H9 (cell line): ENCODE measurements at regions not wholly inside any gene's neighbourhood (a gene's known extent, or its start where the extent isn't known, plus 50 kb on each side); places are given as distances from the start of the nearest gene placed in this dataset.
A peak's percentile ranks its signal among the peaks of the same experiment; 100 is the strongest.

ENCODE experiments used
- DNase-seq: peaks from one replicate; pipeline ENCODE4 v3.0.0-alpha.2; 2017
- H2AFZ ChIP-seq: one replicate; pipeline ENCODE4 v1.6.1; 2013; ENCODE audit warnings: mild to moderate bottlenecking, low read length, control low read depth, moderate library complexity
- H2AK5ac ChIP-seq: 2 replicates; pipeline ENCODE4 v1.6.1; 2013; ENCODE audit warnings: low read length, control low read depth, mixed read lengths; ENCODE audit not compliant: insufficient read length
- H2BK120ac ChIP-seq: one replicate; pipeline ENCODE4 v1.6.1; 2013; ENCODE audit warnings: low read depth, mild to moderate bottlenecking, low read length, control low read depth, inconsistent platforms; ENCODE audit not compliant: poor library complexity, severe bottlenecking
- H2BK12ac ChIP-seq: 2 replicates; pipeline ENCODE4 v1.6.1; 2013; ENCODE audit warnings: low read length, control low read depth, mixed read lengths, low read depth; ENCODE audit not compliant: insufficient read length
- H2BK15ac ChIP-seq: 2 replicates; pipeline ENCODE4 v1.6.1; 2013; ENCODE audit warnings: low read depth, low read length, control low read depth
- H2BK20ac ChIP-seq: one replicate; pipeline ENCODE4 v1.6.1; 2013; ENCODE audit warnings: low read depth, mild to moderate bottlenecking, low read length, control low read depth, inconsistent platforms; ENCODE audit not compliant: poor library complexity, severe bottlenecking
- H2BK5ac ChIP-seq: 2 replicates; pipeline ENCODE4 v1.6.1; 2013; ENCODE audit warnings: low read length, control low read depth, mixed read lengths; ENCODE audit not compliant: insufficient read length
- H3K14ac ChIP-seq: 2 replicates; pipeline ENCODE4 v1.6.1; 2013; ENCODE audit warnings: low read length, control low read depth; ENCODE audit not compliant: insufficient read depth
- H3K18ac ChIP-seq: 2 replicates; pipeline ENCODE4 v1.6.1; 2013; ENCODE audit warnings: low read depth, mild to moderate bottlenecking, mixed read lengths, low read length, control low read depth; ENCODE audit not compliant: insufficient read length
- H3K23ac ChIP-seq: 2 replicates; pipeline ENCODE4 v1.6.1; 2013; ENCODE audit warnings: low read length, control low read depth, mixed read lengths, low read depth; ENCODE audit not compliant: insufficient read length
- H3K23me2 ChIP-seq: 2 replicates; pipeline ENCODE4 v1.6.1; 2013; ENCODE audit warnings: low read depth, mild to moderate bottlenecking, mixed read lengths, low read length, control low read depth; ENCODE audit not compliant: insufficient read length, poor library complexity, severe bottlenecking
- H3K27ac ChIP-seq: 2 replicates; pipeline ENCODE4 v1.5.1; 2013; ENCODE audit warnings: low read length, control low read depth, mixed read lengths, low read depth; ENCODE audit not compliant: insufficient read length
- H3K27me3 ChIP-seq: 2 replicates; pipeline ENCODE4 v1.6.1; 2013; ENCODE audit warnings: low read length, control low read depth, inconsistent platforms; ENCODE audit not compliant: insufficient read depth
- H3K4ac ChIP-seq: 2 replicates; pipeline ENCODE4 v1.6.1; 2013; ENCODE audit warnings: low read depth, mild to moderate bottlenecking, control low read depth, inconsistent platforms, low read length, moderate library complexity
- H3K4me1 ChIP-seq: 2 replicates; pipeline ENCODE4 v1.6.1; 2013; ENCODE audit warnings: low read length, control low read depth, inconsistent platforms; ENCODE audit not compliant: insufficient read depth
- H3K4me2 ChIP-seq: 2 replicates; pipeline ENCODE4 v1.6.1; 2013; ENCODE audit warnings: low read length, control low read depth, mixed read lengths; ENCODE audit not compliant: insufficient read length, insufficient read depth
- H3K56ac ChIP-seq: 2 replicates; pipeline ENCODE4 v1.6.1; 2013; ENCODE audit warnings: low read depth, mild to moderate bottlenecking, mixed read lengths, low read length, control low read depth; ENCODE audit not compliant: insufficient read length
- H3K79me1 ChIP-seq: 2 replicates; pipeline ENCODE4 v1.6.1; 2013; ENCODE audit warnings: low read depth, mild to moderate bottlenecking, moderate library complexity, low read length, control low read depth, inconsistent platforms; ENCODE audit not compliant: insufficient read depth, poor library complexity, severe bottlenecking
- H3K79me2 ChIP-seq: 2 replicates; pipeline ENCODE4 v1.6.1; 2013; ENCODE audit warnings: low read length, control low read depth, inconsistent platforms; ENCODE audit not compliant: insufficient read depth
- H3K9ac ChIP-seq: 2 replicates; pipeline ENCODE4 v1.6.1; 2013; ENCODE audit warnings: low read length, control low read depth, mixed read lengths; ENCODE audit not compliant: insufficient read length; ENCODE audit errors: extremely low read depth
- H3K9me3 ChIP-seq: one replicate; pipeline ENCODE4 v1.6.1; 2013; ENCODE audit warnings: low read depth, low read length, inconsistent platforms; ENCODE audit not compliant: control insufficient read depth
- H3T11ph ChIP-seq: one replicate; pipeline ENCODE4 v1.6.1; 2013; ENCODE audit warnings: mild to moderate bottlenecking, low read length, control low read depth, inconsistent platforms
- H4K20me1 ChIP-seq: one replicate; pipeline ENCODE4 v1.6.1; 2013; ENCODE audit not compliant: control insufficient read depth, insufficient read length, insufficient read depth
- H4K5ac ChIP-seq: 2 replicates; pipeline ENCODE4 v1.6.1; 2013; ENCODE audit warnings: low read depth, mild to moderate bottlenecking, mixed read lengths, low read length, control low read depth; ENCODE audit not compliant: insufficient read length
- H4K8ac ChIP-seq: replicated peaks from 2 replicates; pipeline ENCODE4 v1.6.1; 2013; ENCODE audit warnings: low read length, control low read depth, mixed read lengths, low read depth; ENCODE audit not compliant: insufficient read length
- H4K91ac ChIP-seq: 2 replicates; pipeline ENCODE4 v1.6.1; 2013; ENCODE audit warnings: low read depth, mild to moderate bottlenecking, moderate library complexity, mixed read lengths, low read length, control low read depth; ENCODE audit not compliant: insufficient read length
- H3K27ac Mint-ChIP-seq, 3 experiments: 2 replicates in 2 of 3; 3 replicates in 1 of 3; pipeline ENCODE4 v1.8.0; 2020 to 2021; ENCODE audit warnings: mixed read lengths in 3 of 3, mild to moderate bottlenecking in 1 of 3, moderate library complexity in 1 of 3
- H3K27me3 Mint-ChIP-seq: 2 replicates; pipeline ENCODE4 v1.8.0; 2021; ENCODE audit warnings: low read depth, mild to moderate bottlenecking, moderate library complexity, mixed read lengths
- H3K36me3 Mint-ChIP-seq, 3 experiments: 2 replicates in 2 of 3; 3 replicates in 1 of 3; pipeline ENCODE4 v1.8.0; 2020 to 2021; ENCODE audit warnings: low read depth in 3 of 3, mixed read lengths in 3 of 3; ENCODE audit not compliant: insufficient read depth in 1 of 3
- H3K4me1 Mint-ChIP-seq, 2 experiments: 2 replicates each; pipeline ENCODE4 v1.8.0; 2020; ENCODE audit warnings: mixed read lengths in 2 of 2
- H3K4me3 Mint-ChIP-seq, 2 experiments: 2 replicates in 1 of 2; 3 replicates in 1 of 2; pipeline ENCODE4 v1.8.0; 2020 to 2021; ENCODE audit warnings: mild to moderate bottlenecking in 2 of 2, mixed read lengths in 2 of 2, moderate library complexity in 1 of 2
- H3K9me3 Mint-ChIP-seq, 2 experiments: 2 replicates in 1 of 2; 3 replicates in 1 of 2; pipeline ENCODE4 v1.8.0; 2020; ENCODE audit warnings: mild to moderate bottlenecking in 2 of 2, mixed read lengths in 2 of 2, moderate library complexity in 1 of 2
- CTCF ChIP-seq: fragments of 200-600 bp; sonication (generic); conservative IDR thresholded peaks from 3 replicates; pipeline ENCODE4 v1.8.0; 2021; ENCODE audit warnings: antibody characterized with exemption, mild to moderate bottlenecking

GRCh38 chr9:73077625-73078030 lies 74.0 kb upstream of the ANXA1 start:
- no peaks in the 10 kb centered on the region for H3K27me3 ChIP-seq
- no peak overlapping the region for H3K27ac ChIP-seq
- H3K27ac Mint-ChIP-seq: peak overlapping the region in 1 of 3 experiments; percentile 1; a peak in 2 of 7 replicates
- no peaks in the 10 kb centered on the region for H3K36me3 Mint-ChIP-seq
- DNase-seq: no peak
- no peak overlapping the region for H2AFZ ChIP-seq
- H3K18ac ChIP-seq: no peak overlapping the region
- peaks cover 24 to 26% of the 10 kb centered on the region in 2 experiments for H3K4me1 Mint-ChIP-seq
- TF ChIP-seq CTCF: no peak
- H3K4me3 Mint-ChIP-seq: no peak overlapping the region
- no peak overlapping the region for H2BK120ac ChIP-seq
- no peak overlapping the region for H4K5ac ChIP-seq
- H3K23me2 ChIP-seq: no peaks in the 10 kb centered on the region
- H2BK12ac ChIP-seq: no peak overlapping the region
- no peak overlapping the region for H2BK5ac ChIP-seq
- H4K91ac ChIP-seq: no peak overlapping the region
- H2AK5ac ChIP-seq: no peak overlapping the region
- no peaks in the 10 kb centered on the region for H3K79me1 ChIP-seq
- H3K9ac ChIP-seq: no peak overlapping the region
- H4K20me1 ChIP-seq: no peaks in the 10 kb centered on the region
- no peaks in the 10 kb centered on the region for H3K9me3 ChIP-seq
- no peaks in the 10 kb centered on the region for H3K9me3 Mint-ChIP-seq
- no peaks in the 10 kb centered on the region for H3K27me3 Mint-ChIP-seq
- H4K8ac ChIP-seq: no peak overlapping the region
- H3K4ac ChIP-seq: no peak overlapping the region
- no peak overlapping the region for H3K56ac ChIP-seq
- H3K4me2 ChIP-seq: no peak overlapping the region
- no peaks in the 10 kb centered on the region; the same call in 1 of the 2 replicates for H3K4me1 ChIP-seq
- no peaks in the 10 kb centered on the region for H3K79me2 ChIP-seq
- no peak overlapping the region for H3K14ac ChIP-seq
- H2BK20ac ChIP-seq: no peak overlapping the region
- H2BK15ac ChIP-seq: no peak overlapping the region
- H3T11ph ChIP-seq: no peak overlapping the region
- no peak overlapping the region for H3K23ac ChIP-seq
